IMR-90 (cell line): ENCODE measurements at regions not wholly inside any gene's neighbourhood (a gene's known extent, or its start where the extent isn't known, plus 50 kb on each side); places are given as distances from the start of the nearest gene placed in this dataset.

Experiments
- ATAC-seq: fragments of 200-7000 bp; cut with Tn5 transposase; 2 replicates; pipeline ENCODE4 v1.9.1; 2020; ENCODE audit warnings: low read depth, mild to moderate bottlenecking, moderate library complexity
- BruUV-seq: library from RNA; stranded (reverse); fragments of 400-500 nt; replicated peaks from 2 replicates; lab custom pipeline; 2021; lab: Mats Ljungman, UMichigan
- CTCF ChIA-PET: fragments of 300-600 bp; formaldehyde crosslinking; extraction: SDS; loops from one replicate; lab custom pipeline; 2021; ENCODE audit warnings: antibody characterized with exemption; lab: Yijun Ruan, JAX
- POLR2A ChIA-PET: fragments of 300-600 bp; sonication (Branson Sonifier 250); formaldehyde crosslinking; loops from one replicate; lab custom pipeline; 2022; ENCODE audit warnings: antibody characterized with exemption; ENCODE audit not compliant: unreplicated experiment; lab: Charles Lee
- DNase-seq: peaks from one replicate; pipeline ENCODE4 v3.0.0; 2013
- H2AFZ ChIP-seq: replicated peaks from 2 replicates; pipeline ENCODE3; 2013; ENCODE audit warnings: low read length, mild to moderate bottlenecking; ENCODE audit not compliant: poor library complexity
- H2AK5ac ChIP-seq: 2 replicates; pipeline ENCODE4 v1.6.1; 2013; ENCODE audit warnings: low read depth, low read length, inconsistent platforms
- H2AK9ac ChIP-seq: replicated peaks from 2 replicates; pipeline ENCODE3; 2013; ENCODE audit warnings: mild to moderate bottlenecking, low read depth, low read length, moderate library complexity; ENCODE audit not compliant: poor library complexity
- H2BK120ac ChIP-seq: 2 replicates; pipeline ENCODE4 v1.6.1; 2013; ENCODE audit warnings: low read depth, low read length, inconsistent platforms
- H2BK15ac ChIP-seq: 3 replicates; pipeline ENCODE4 v1.6.1; 2013; ENCODE audit warnings: low read depth, low read length, inconsistent platforms
- H2BK20ac ChIP-seq: 2 replicates; pipeline ENCODE4 v1.6.1; 2013; ENCODE audit warnings: low read depth, mild to moderate bottlenecking, inconsistent platforms, low read length, moderate library complexity
- H2BK5ac ChIP-seq: 2 replicates; pipeline ENCODE4 v1.6.1; 2013; ENCODE audit warnings: mild to moderate bottlenecking, low read depth, low read length, inconsistent platforms; ENCODE audit not compliant: poor library complexity, severe bottlenecking
- H3K14ac ChIP-seq: replicated peaks from 2 replicates; pipeline ENCODE4 v1.6.1; 2013; ENCODE audit warnings: low read depth, low read length, inconsistent platforms
- H3K18ac ChIP-seq: 2 replicates; pipeline ENCODE4 v1.6.1; 2013; ENCODE audit warnings: low read depth, low read length, control low read depth
- H3K23ac ChIP-seq: 2 replicates; pipeline ENCODE4 v1.6.1; 2013; ENCODE audit warnings: low read depth, low read length, inconsistent platforms
- H3K27ac ChIP-seq: 2 replicates; pipeline ENCODE4 v1.5.1; 2013; ENCODE audit warnings: mild to moderate bottlenecking, control low read depth, low read length; ENCODE audit not compliant: insufficient read depth
- H3K27me3 ChIP-seq: 2 replicates; pipeline ENCODE4 v1.6.1; 2013; ENCODE audit warnings: low read length; ENCODE audit not compliant: control insufficient read depth, insufficient read depth
- H3K36me3 ChIP-seq: 2 replicates; pipeline ENCODE4 v1.6.1; 2013; ENCODE audit warnings: low read length, mixed read lengths; ENCODE audit not compliant: control insufficient read depth, insufficient read depth
- H3K4ac ChIP-seq: 2 replicates; pipeline ENCODE4 v1.6.1; 2013; ENCODE audit warnings: low read depth, low read length, inconsistent platforms
- H3K4me1 ChIP-seq: 2 replicates; pipeline ENCODE4 v1.6.1; 2013; ENCODE audit warnings: low read length, mixed read lengths; ENCODE audit not compliant: control insufficient read depth, insufficient read depth
- H3K4me2 ChIP-seq: 2 replicates; pipeline ENCODE4 v1.6.1; 2013; ENCODE audit warnings: low read depth, mild to moderate bottlenecking, control low read depth, low read length, moderate library complexity
- H3K4me3 ChIP-seq: 2 replicates; pipeline ENCODE4 v1.5.1; 2013; ENCODE audit warnings: low read depth, mild to moderate bottlenecking, control low read depth, low read length, moderate library complexity; ENCODE audit not compliant: insufficient read depth
- H3K56ac ChIP-seq: 2 replicates; pipeline ENCODE4 v1.6.1; 2013; ENCODE audit warnings: low read length, inconsistent platforms; ENCODE audit not compliant: insufficient read depth; ENCODE audit errors: extremely low read depth
- H3K79me1 ChIP-seq, 2 experiments: 2 replicates each; pipeline ENCODE4 v1.6.1; 2013; ENCODE audit warnings: low read length in 2 of 2, inconsistent platforms in 1 of 2, low read depth in 1 of 2
- H3K9ac ChIP-seq: 2 replicates; pipeline ENCODE4 v1.6.1; 2013; ENCODE audit warnings: low read depth, low read length, control low read depth
- H3K9me1 ChIP-seq: 2 replicates; pipeline ENCODE4 v1.6.1; 2013; ENCODE audit warnings: low read length, inconsistent platforms; ENCODE audit not compliant: insufficient read depth
- H3K9me3 ChIP-seq: 2 replicates; pipeline ENCODE4 v1.6.1; 2013; ENCODE audit warnings: low read length; ENCODE audit not compliant: control insufficient read depth, insufficient read depth
- H4K20me1 ChIP-seq: 2 replicates; pipeline ENCODE4 v1.6.1; 2013; ENCODE audit warnings: low read length, inconsistent platforms; ENCODE audit not compliant: insufficient read depth
- H4K5ac ChIP-seq: 2 replicates; pipeline ENCODE4 v1.6.1; 2013; ENCODE audit warnings: mild to moderate bottlenecking, low read depth, low read length, control low read depth
- H4K8ac ChIP-seq, 2 experiments: 2 replicates each; pipeline ENCODE4 v1.6.1; 2013; ENCODE audit warnings: low read depth in 2 of 2, low read length in 2 of 2, control low read depth in 1 of 2, inconsistent platforms in 1 of 2
- H4K91ac ChIP-seq: 2 replicates; pipeline ENCODE4 v1.6.1; 2013; ENCODE audit warnings: low read depth, low read length, inconsistent platforms; ENCODE audit not compliant: insufficient read depth
- RFX5 ChIP-seq: IDR thresholded peaks from 2 replicates; pipeline ENCODE4 v1.8.0; 2012; ENCODE audit warnings: low read depth, mild to moderate bottlenecking, low read length, moderate library complexity
- WGBS, 2 experiments: methylation state at CpG; one replicate each; pipeline versions ENCODE4 v1.1.5 to v1.1.7; 2013; ENCODE audit warnings: missing lambda C conversion rate in 2 of 2; ENCODE audit not compliant: insufficient read length in 1 of 2; ENCODE audit errors: extremely low coverage in 2 of 2; 5-methylcytosine and 5-hydroxymethylcytosine counted together
- dilution Hi-C: fragments of 300-500 bp; cut with HindIII; formaldehyde crosslinking; loops from one replicate; pipeline ENCODE4 v1.14.3; 2018; ENCODE audit warnings: low sequenced_read_pairs; ENCODE audit not compliant: unreplicated experiment
- in situ Hi-C: fragments of 300-500 bp; cut with MboI; formaldehyde crosslinking; loops from 3 replicates; pipeline ENCODE4 v1.14.3; 2019; ENCODE audit warnings: low sequenced_read_pairs, inconsistent platforms, mixed read lengths
- intact Hi-C: fragments of 100-400 bp; cut with micrococcal nuclease; formaldehyde crosslinking; loops from 2 replicates; pipeline ENCODE4 v1.10.0; 2022
- TF ChIP-seq, protein P1 (sequence below): conservative IDR thresholded peaks from 2 replicates; pipeline ENCODE4 v1.5.1; 2012; ENCODE audit warnings: mild to moderate bottlenecking, low read depth, low read length, improper control_type of control experiment

GRCh38 chr9:92176068-92176799 lies 61.0 kb upstream of the SPTLC1 start:
- TF ChIP-seq, protein P1, sequence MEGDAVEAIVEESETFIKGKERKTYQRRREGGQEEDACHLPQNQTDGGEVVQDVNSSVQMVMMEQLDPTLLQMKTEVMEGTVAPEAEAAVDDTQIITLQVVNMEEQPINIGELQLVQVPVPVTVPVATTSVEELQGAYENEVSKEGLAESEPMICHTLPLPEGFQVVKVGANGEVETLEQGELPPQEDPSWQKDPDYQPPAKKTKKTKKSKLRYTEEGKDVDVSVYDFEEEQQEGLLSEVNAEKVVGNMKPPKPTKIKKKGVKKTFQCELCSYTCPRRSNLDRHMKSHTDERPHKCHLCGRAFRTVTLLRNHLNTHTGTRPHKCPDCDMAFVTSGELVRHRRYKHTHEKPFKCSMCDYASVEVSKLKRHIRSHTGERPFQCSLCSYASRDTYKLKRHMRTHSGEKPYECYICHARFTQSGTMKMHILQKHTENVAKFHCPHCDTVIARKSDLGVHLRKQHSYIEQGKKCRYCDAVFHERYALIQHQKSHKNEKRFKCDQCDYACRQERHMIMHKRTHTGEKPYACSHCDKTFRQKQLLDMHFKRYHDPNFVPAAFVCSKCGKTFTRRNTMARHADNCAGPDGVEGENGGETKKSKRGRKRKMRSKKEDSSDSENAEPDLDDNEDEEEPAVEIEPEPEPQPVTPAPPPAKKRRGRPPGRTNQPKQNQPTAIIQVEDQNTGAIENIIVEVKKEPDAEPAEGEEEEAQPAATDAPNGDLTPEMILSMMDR: peak; percentile 28
- TF ChIP-seq RFX5: no peak
- no peaks in the 10 kb centered on the region for H4K20me1 ChIP-seq
- no peak overlapping the region; the same call in 1 of the 2 replicates for H4K5ac ChIP-seq
- H2BK20ac ChIP-seq: no peak overlapping the region
- no peak overlapping the region for H3K56ac ChIP-seq
- peaks cover 11% of the 10 kb centered on the region for H3K9me3 ChIP-seq
- ATAC-seq (peak; percentile 27), DNase-seq (no peak)
- H3K36me3 ChIP-seq: no peaks in the 10 kb centered on the region
- no peak overlapping the region for H2AFZ ChIP-seq
- no peak overlapping the region for H3K27ac ChIP-seq
- H3K4me2 ChIP-seq: no peak overlapping the region
- no TSS peak for BruUV-seq
- H3K14ac ChIP-seq: no peak overlapping the region
- H4K91ac ChIP-seq: peak overlapping the region; percentile 48; the same call in 1 of the 2 replicates
- in situ Hi-C loops (no loop called here), dilution Hi-C loops (no loop called here), intact Hi-C loops (no loop called here)
- peak overlapping the region; percentile 23; the same call in 1 of the 2 replicates for H3K4ac ChIP-seq
- peak overlapping the region; percentile 16; the same call in 1 of the 2 replicates for H2BK120ac ChIP-seq
- no peaks in the 10 kb centered on the region for H3K27me3 ChIP-seq
- no peak overlapping the region for H3K18ac ChIP-seq
- peaks cover 8% of the 10 kb centered on the region for H3K9me1 ChIP-seq
- H3K23ac ChIP-seq: no peak overlapping the region
- H2BK5ac ChIP-seq: no peak overlapping the region
- ChIA-PET CTCF (interaction anchor here (0.9 to 1.1 kb wide), 2 partner anchors 66 kb away, joined by 3 read pairs; no protein-coding TSS in a partner anchor), POLR2A (no interaction called here)
- H3K9ac ChIP-seq: no peak overlapping the region
- no peak overlapping the region for H2BK15ac ChIP-seq
- no peak overlapping the region for H3K4me3 ChIP-seq
- WGBS, 2 experiments: 97% methylated on average over 6 of the region's 9 CpGs; no CpG with 5 or more reads in 1 of the 2 experiments
- 0 out of 2 replicates have a peak overlapping the region, but pooled peaks have one; percentile 30 for H2AK5ac ChIP-seq
- H3K4me1 ChIP-seq: peaks cover 9% of the 10 kb centered on the region
- no peak overlapping the region for H4K8ac ChIP-seq
- no peak overlapping the region for H2AK9ac ChIP-seq
- no peaks in the 10 kb centered on the region for H3K79me1 ChIP-seq
